Colonic mucosa (tissue), 4 donors: ENCODE measurements at regions not wholly inside any gene's neighbourhood (a gene's known extent, or its start where the extent isn't known, plus 50 kb on each side); places are given as distances from the start of the nearest gene placed in this dataset.

Experiments
- DNase-seq: peaks from one replicate; pipeline ENCODE4 v3.0.0-alpha.2; 2020
- H3K27ac ChIP-seq: fragments of 200-600 bp; one replicate; pipeline ENCODE4 v1.8.0; 2021
- H3K27me3 ChIP-seq: fragments of 200-600 bp; one replicate; pipeline ENCODE4 v1.8.0; 2021
- H3K36me3 ChIP-seq: fragments of 200-600 bp; one replicate; pipeline ENCODE4 v1.8.0; 2021
- H3K4me1 ChIP-seq: fragments of 200-600 bp; one replicate; pipeline ENCODE4 v1.8.0; 2021; ENCODE audit warnings: mild to moderate bottlenecking
- H3K4me3 ChIP-seq: fragments of 200-600 bp; one replicate; pipeline ENCODE4 v1.8.0; 2021
- H3K9ac ChIP-seq, 2 donors: one replicate each; pipeline ENCODE4 v1.7.0; 2013; ENCODE audit warnings: control low read depth in 2 of 2, low read depth in 2 of 2, low read length in 2 of 2
- H3K9me3 ChIP-seq: fragments of 200-600 bp; one replicate; pipeline ENCODE4 v1.8.0; 2021
- CTCF ChIP-seq: fragments of 200-600 bp; IDR thresholded peaks from one replicate; pipeline ENCODE4 v1.8.0; 2022; ENCODE audit warnings: antibody characterized with exemption, mild to moderate bottlenecking
- intact Hi-C: fragments of 100-400 bp; cut with DNase I; formaldehyde crosslinking; loops from one replicate; pipeline ENCODE4 v1.14.1; 2022
- donor health status: healthy.
- donor health status: DM: no; HTN: no; CAD: no.
- donor health status: DM: no; HTN: no; CAD: no.

- no peak overlapping the region for H3K27ac ChIP-seq
- no peaks in the 10 kb centered on the region for H3K9me3 ChIP-seq
- no peak for DNase-seq
- no peak for TF ChIP-seq CTCF
- intact Hi-C loops: no loop called here
- H3K27me3 ChIP-seq: no peaks in the 10 kb centered on the region
- H3K9ac ChIP-seq: no peak overlapping the region
- H3K4me3 ChIP-seq: no peak overlapping the region
- no peaks in the 10 kb centered on the region for H3K4me1 ChIP-seq
- H3K36me3 ChIP-seq: no peaks in the 10 kb centered on the region
These were observed 686.5 kb downstream of the EPHA4 start for GRCh38 chr2:220885593-220885992.

- intact Hi-C loops: no loop called here
- no peak for TF ChIP-seq CTCF
- Histone ChIP-seq H3K36me3 (no peaks in the 10 kb centered on the region), H3K9me3 (no peaks in the 10 kb centered on the region), H3K4me1 (no peaks in the 10 kb centered on the region), H3K4me3 (no peak overlapping the region), H3K27me3 (no peaks in the 10 kb centered on the region), H3K27ac (no peak overlapping the region), H3K9ac (no peak overlapping the region)
- DNase-seq: no peak
These were observed 684.7 kb downstream of the EPHA4 start for GRCh38 chr2:220887271-220887870.

- intact Hi-C loops: no loop called here
- no peaks in the 10 kb centered on the region for H3K4me1 ChIP-seq
- no peaks in the 10 kb centered on the region for H3K27me3 ChIP-seq
- no peak overlapping the region for H3K27ac ChIP-seq
- TF ChIP-seq CTCF: no peak
- no peak for DNase-seq
- H3K4me3 ChIP-seq: no peak overlapping the region
- no peaks in the 10 kb centered on the region for H3K36me3 ChIP-seq
- H3K9ac ChIP-seq: no peak overlapping the region
- H3K9me3 ChIP-seq: no peaks in the 10 kb centered on the region
These were observed 684.2 kb downstream of the EPHA4 start for GRCh38 chr2:220887876-220888275.

GRCh38 chr2:220890931-220891330, 681.2 kb downstream of the EPHA4 start:
- no peak for DNase-seq
- no peak overlapping the region for H3K4me3 ChIP-seq
- no peaks in the 10 kb centered on the region for H3K9me3 ChIP-seq
- no peaks in the 10 kb centered on the region for H3K4me1 ChIP-seq
- no peak overlapping the region for H3K27ac ChIP-seq
- no peak overlapping the region for H3K9ac ChIP-seq
- no peaks in the 10 kb centered on the region for H3K27me3 ChIP-seq
- no peaks in the 10 kb centered on the region for H3K36me3 ChIP-seq
- intact Hi-C loops: no loop called here
- no peak for TF ChIP-seq CTCF

DNA sequence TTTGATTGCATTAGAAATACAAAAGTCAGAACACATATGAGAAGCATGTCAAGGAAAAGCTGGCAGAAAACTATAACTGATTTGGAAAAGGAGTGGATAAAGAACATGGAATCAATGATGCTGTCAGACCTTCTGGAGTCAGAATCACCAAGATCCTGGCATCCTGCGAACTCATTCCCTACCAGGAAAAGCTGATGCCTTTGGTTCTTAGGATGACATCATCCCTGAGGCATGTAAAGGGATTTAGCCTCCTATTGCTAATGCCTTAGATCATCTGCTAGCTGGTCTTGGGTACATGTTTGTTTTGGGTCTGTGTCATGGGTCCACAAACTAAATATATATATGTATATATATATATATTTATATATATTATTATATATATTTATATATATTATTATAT, 680.7 kb downstream of the EPHA4 start:
- Histone ChIP-seq H3K9me3 (no peaks in the 10 kb centered on the region), H3K27me3 (no peaks in the 10 kb centered on the region), H3K36me3 (no peaks in the 10 kb centered on the region), H3K4me3 (no peak overlapping the region), H3K27ac (no peak overlapping the region), H3K9ac (no peak overlapping the region), H3K4me1 (no peaks in the 10 kb centered on the region)
- no peak for TF ChIP-seq CTCF
- intact Hi-C loops: no loop called here
- no peak for DNase-seq
